ENCODE measurements at regions not wholly inside any gene's neighbourhood (a gene's known extent, or its start where the extent isn't known, plus 50 kb on each side); places are given as distances from the start of the nearest gene placed in this dataset.

GRCh38 chr18:75132098-75132870, 76.7 kb downstream of the PTGR3 start:
- no peak for DNase-seq (ENCODE audit: low read depth)
- H3K4me3 ChIP-seq (ENCODE audit: low read depth, low read length): no peak overlapping the region
- TF ChIP-seq, protein P1, sequence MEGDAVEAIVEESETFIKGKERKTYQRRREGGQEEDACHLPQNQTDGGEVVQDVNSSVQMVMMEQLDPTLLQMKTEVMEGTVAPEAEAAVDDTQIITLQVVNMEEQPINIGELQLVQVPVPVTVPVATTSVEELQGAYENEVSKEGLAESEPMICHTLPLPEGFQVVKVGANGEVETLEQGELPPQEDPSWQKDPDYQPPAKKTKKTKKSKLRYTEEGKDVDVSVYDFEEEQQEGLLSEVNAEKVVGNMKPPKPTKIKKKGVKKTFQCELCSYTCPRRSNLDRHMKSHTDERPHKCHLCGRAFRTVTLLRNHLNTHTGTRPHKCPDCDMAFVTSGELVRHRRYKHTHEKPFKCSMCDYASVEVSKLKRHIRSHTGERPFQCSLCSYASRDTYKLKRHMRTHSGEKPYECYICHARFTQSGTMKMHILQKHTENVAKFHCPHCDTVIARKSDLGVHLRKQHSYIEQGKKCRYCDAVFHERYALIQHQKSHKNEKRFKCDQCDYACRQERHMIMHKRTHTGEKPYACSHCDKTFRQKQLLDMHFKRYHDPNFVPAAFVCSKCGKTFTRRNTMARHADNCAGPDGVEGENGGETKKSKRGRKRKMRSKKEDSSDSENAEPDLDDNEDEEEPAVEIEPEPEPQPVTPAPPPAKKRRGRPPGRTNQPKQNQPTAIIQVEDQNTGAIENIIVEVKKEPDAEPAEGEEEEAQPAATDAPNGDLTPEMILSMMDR (IDR thresholded peaks at IDR 0.05; ENCODE audit: insufficient read depth, low read depth, low read length, missing control alignments): no peak

DNA sequence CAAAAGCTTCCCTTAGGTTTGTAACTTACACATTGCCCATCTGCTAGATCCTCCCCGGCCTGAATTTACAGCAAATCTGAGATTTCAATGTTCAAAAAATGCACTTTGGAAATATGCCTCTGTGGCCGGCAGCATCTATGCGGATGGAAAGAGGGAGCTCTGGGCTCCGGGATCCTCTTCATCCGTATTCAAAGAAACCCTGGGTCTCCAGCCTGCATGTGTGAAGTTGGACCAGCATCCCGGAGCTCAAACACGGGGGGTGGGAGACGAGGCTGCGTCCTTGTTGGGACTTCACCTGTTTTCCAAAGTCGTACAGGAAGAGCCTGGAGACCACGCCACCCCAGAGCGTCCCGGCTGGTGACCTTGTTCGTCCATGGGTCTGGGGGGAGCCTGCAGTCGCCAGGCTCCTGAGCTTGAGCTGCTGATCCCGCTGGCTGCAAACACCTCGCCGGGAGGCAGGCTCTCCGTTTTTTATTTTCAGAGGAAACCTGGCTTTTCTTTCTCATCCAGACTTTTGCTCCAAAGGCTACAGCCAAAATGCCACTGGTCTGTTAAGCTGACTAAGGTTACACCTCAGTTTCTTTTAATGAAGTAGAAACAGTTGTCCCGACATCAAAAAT, 77.4 kb downstream of the PTGR3 start:
- H3K4me3 ChIP-seq (ENCODE audit: low read depth, low read length): no peak overlapping the region
- TF ChIP-seq, protein P1 (IDR thresholded peaks at IDR 0.05; ENCODE audit: insufficient read depth, low read depth, low read length, missing control alignments): no peak
- no peak for DNase-seq (ENCODE audit: low read depth)

DNA sequence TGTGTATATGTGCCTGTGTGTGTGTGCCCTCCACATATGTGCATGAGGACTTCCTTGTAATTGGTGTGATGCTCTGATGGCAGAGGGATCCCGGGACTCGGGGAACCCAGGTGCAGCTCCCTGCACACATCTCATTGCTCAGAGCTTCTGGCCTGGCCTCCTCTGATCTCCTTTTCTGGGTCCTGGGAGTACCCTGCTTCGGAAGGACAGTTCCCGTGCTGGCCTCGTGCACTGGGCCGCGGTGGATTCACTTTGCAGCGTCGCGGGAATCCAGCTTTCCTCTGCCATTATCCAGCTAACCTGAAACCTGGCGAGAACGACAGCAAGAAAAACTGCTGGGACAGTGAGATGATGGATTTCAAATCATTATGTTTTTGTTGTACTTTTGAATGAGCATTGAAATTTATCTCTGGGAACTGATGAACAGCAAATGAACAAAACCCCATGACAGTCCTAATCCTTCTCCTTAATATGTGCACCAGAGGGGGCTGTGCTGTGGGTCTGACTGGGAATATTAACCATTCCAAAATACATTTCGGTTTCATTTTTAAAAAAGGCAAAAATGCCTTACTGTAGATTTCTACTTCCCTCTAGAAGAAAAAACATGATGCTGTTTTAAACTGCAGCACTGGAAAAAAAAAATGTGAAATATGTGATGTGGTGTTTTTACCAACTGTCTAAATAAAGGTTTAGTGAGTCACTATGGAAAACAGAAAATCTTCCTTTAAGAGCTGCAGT, 78.2 kb downstream of the PTGR3 start:
- no peak for DNase-seq (ENCODE audit: low read depth)
- H3K4me3 ChIP-seq (ENCODE audit: low read depth, low read length): no peak overlapping the region
- TF ChIP-seq, protein P1 (IDR thresholded peaks at IDR 0.05; ENCODE audit: insufficient read depth, low read depth, low read length, missing control alignments): no peak

DNA sequence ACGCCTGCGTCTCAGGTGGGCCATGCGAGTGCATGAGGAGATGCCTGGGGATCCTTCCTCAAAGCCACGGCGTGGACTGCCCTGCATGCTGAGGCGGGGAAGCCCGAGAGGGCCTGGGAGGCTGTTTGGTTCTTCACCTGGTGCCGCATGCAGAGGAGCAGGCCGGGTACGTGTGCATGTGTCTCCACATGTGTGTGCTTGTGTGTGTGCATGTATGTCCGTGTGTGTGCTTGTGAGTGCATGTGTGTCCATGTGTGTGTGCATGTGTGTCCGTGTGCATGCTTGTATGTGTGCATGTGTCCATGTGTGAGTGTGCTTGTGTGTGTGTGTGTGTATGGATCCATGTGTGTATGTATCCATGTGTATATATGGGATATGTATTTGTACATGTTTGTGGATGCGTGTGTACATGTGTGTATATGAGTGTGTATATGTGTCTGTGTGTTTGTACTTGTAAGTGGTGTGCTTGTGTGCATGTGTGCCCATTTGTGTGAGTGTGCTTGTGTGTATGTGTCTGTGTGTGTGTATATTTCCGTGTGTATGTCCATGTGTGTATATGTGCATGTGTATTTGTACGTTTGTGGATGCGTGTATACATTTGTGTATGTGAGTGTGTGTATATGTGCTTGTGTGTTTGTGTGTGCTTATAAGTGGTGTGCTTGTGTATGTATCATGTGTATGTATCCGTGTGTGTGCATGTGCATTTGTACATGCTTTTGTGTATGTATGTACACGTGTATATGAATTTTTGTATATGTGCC, 79.0 kb downstream of the PTGR3 start:
- H3K4me3 ChIP-seq (ENCODE audit: low read depth, low read length): no peak overlapping the region
- no peak for DNase-seq (ENCODE audit: low read depth)
- TF ChIP-seq, protein P1 (IDR thresholded peaks at IDR 0.05; ENCODE audit: insufficient read depth, low read depth, low read length, missing control alignments): no peak

DNA sequence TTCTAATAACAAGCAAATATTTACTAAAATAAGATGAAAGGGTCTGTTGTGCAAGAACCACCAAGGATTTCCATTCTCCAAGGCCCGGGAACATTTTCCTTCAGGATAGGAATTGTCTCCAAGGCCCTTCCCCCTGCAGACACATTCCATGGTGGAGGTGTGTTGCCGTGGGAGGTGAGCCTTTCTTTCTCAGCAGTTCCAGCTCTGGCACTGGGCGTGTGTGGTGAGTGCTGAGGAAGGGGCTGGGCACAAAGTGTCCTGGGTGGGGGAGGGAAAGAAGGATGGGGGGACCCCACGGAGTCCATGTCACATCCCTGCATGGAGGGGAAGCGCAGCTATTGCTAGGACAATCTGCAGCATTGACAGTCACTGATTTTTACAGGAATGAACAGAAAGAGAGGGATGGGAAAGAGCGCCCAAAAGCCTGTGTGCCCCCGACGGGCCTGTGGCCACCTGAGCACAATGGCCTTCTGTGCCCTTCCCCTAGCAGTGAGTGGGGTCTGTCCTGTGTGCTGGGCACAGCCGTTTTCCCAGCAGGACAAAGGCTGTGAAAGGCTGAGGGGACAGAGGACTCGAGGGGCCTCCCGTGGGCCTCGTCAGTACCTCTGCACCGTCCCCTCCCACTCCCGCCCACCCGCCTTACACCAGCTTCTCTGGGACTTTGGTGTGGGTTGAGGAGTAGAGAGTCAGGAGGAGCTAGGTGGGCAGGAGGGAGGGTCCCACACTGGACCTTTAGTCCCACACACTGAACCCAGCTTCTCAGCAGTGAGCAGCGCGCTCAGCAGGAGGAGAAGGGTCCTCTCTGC, 79.8 kb downstream of the PTGR3 start:
- TF ChIP-seq, protein P1 (IDR thresholded peaks at IDR 0.05; ENCODE audit: insufficient read depth, low read depth, low read length, missing control alignments): no peak
- H3K4me3 ChIP-seq (ENCODE audit: low read depth, low read length): no peak overlapping the region
- no peak for DNase-seq (ENCODE audit: low read depth)
